Thoracic aorta (tissue), 2 donors: ENCODE measurements at regions not wholly inside any gene's neighbourhood (a gene's known extent, or its start where the extent isn't known, plus 50 kb on each side); places are given as distances from the start of the nearest gene placed in this dataset.

ENCODE experiments used
- ATAC-seq: fragments of 150-250 bp; one replicate; pipeline ENCODE4 v1.8.0; 2017; ENCODE audit warnings: low read depth; ENCODE audit not compliant: insufficient number of reproducible peaks, low FRiP score
- DNase-seq: peaks from one replicate; pipeline ENCODE4 v3.0.0-alpha.2; 2020; ENCODE audit warnings: low spot score
- H3K27ac ChIP-seq, 2 donors: fragments of 200-600 bp; sonication (generic); 1 replicate in 1 of 2; 2 replicates in 1 of 2; pipeline ENCODE4 v1.5.1; 2016; ENCODE audit warnings: mild to moderate bottlenecking in 2 of 2, moderate library complexity in 2 of 2
- H3K27me3 ChIP-seq: fragments of 200-600 bp; sonication (generic); replicated peaks from 2 replicates; pipeline ENCODE4 v1.6.0; 2016; ENCODE audit warnings: mild to moderate bottlenecking; ENCODE audit not compliant: insufficient read depth
- H3K36me3 ChIP-seq: fragments of 200-600 bp; sonication (generic); one replicate; pipeline ENCODE4 v1.5.1; 2016
- H3K4me1 ChIP-seq, 2 donors: fragments of 200-600 bp; sonication (generic); 1 replicate in 1 of 2; 2 replicates in 1 of 2; pipeline versions ENCODE4 v1.5.1 to v1.6.0; 2016; ENCODE audit warnings: low read depth in 2 of 2, mild to moderate bottlenecking in 1 of 2; ENCODE audit not compliant: control insufficient read depth in 1 of 2
- H3K4me3 ChIP-seq: fragments of 200-600 bp; sonication (generic); 2 replicates; pipeline ENCODE4 v1.5.1; 2016; ENCODE audit warnings: mild to moderate bottlenecking
- H3K9me3 ChIP-seq: fragments of 200-600 bp; sonication (generic); 2 replicates; pipeline ENCODE4 v1.5.1; 2016
- CTCF ChIP-seq: fragments of 200-600 bp; sonication (generic); IDR thresholded peaks from one replicate; pipeline ENCODE4 v1.5.1; 2019; ENCODE audit warnings: antibody characterized with exemption

GRCh38 chr2:147714582-147714981 lies 130.2 kb upstream of the ACVR2A start:
- Histone ChIP-seq H3K9me3 (no peaks in the 10 kb centered on the region), H3K36me3 (no peaks in the 10 kb centered on the region), H3K4me3 (no peak overlapping the region), H3K27me3 (no peaks in the 10 kb centered on the region), H3K4me1 (no peaks in the 10 kb centered on the region), H3K27ac (no peak overlapping the region)
- no peak for ATAC-seq
- no peak for TF ChIP-seq CTCF
- DNase-seq = no peak

DNA sequence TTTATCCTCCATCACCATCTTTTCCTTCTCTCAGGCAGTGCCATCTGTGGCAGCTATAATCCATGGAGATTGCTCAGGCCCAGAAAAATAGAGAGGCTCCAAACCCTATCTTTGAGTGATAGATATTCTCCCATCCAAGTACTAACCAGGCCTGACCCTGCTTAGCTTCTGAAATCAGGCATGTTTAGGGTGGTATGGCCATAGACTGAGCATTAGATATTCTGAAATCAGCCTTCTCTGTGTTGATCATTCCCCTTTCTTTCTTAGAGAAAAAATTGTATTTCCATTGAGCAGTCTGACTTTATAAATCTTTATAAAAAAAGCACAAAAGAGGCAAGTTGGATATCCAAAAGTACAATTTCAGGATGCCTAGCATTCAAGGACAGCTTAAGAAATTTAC lies 131.5 kb upstream of the ACVR2A start:
- H3K9me3 ChIP-seq = no peaks in the 10 kb centered on the region
- H3K4me3 ChIP-seq = no peak overlapping the region
- no peak overlapping the region for H3K27ac ChIP-seq
- no peaks in the 10 kb centered on the region for H3K4me1 ChIP-seq
- DNase-seq (no peak), ATAC-seq (no peak)
- no peaks in the 10 kb centered on the region for H3K36me3 ChIP-seq
- TF ChIP-seq CTCF = no peak
- no peaks in the 10 kb centered on the region for H3K27me3 ChIP-seq

DNA sequence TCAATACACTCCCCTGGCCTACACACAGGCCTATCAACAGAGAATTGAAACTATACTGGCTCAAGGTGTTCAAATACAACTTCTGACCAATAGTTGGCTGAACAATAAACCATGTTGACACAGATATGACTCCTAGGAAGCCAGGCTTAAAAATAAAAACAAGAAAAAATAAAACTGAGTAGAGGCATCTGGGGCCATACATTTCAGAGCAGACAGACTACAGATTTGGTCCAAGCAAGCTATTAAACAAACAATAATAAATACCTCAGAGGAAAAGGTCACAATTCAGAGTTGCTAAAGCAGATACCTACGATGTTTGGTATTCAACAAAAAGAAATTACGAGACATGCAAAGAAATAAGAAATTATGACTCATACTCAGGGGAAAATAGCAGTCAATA lies 132.8 kb upstream of the ACVR2A start:
- no peak overlapping the region for H3K27ac ChIP-seq
- no peak overlapping the region for H3K4me3 ChIP-seq
- H3K27me3 ChIP-seq = no peaks in the 10 kb centered on the region
- no peaks in the 10 kb centered on the region for H3K4me1 ChIP-seq
- DNase-seq = no peak
- no peaks in the 10 kb centered on the region for H3K36me3 ChIP-seq
- no peak for ATAC-seq
- no peak for TF ChIP-seq CTCF
- no peaks in the 10 kb centered on the region for H3K9me3 ChIP-seq

DNA sequence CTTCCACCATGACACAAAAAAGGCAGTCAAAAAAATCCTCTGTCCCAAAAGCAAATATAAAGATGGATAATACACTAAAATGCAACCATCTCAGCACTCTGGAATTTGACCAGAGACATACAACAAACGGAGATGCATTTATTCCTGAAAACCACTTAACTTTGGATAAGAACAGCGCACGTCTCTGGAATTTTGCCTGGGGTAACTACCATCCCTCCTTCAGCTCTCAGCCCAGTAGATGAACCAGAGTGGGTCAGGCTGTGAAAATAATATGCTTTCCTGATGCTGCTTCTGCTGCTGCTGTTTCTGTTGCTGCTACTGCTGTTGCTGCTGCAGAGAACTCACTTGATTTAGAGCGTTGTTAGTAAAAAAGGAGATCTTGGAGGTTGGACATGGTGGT lies 133.8 kb upstream of the ACVR2A start:
- DNase-seq (no peak), ATAC-seq (no peak)
- H3K4me1 ChIP-seq = no peaks in the 10 kb centered on the region
- H3K36me3 ChIP-seq = no peaks in the 10 kb centered on the region
- no peak overlapping the region for H3K27ac ChIP-seq
- H3K27me3 ChIP-seq = no peaks in the 10 kb centered on the region
- no peak overlapping the region for H3K4me3 ChIP-seq
- no peaks in the 10 kb centered on the region for H3K9me3 ChIP-seq
- TF ChIP-seq CTCF = no peak

- no peaks in the 10 kb centered on the region for H3K4me1 ChIP-seq
- H3K9me3 ChIP-seq = no peaks in the 10 kb centered on the region
- no peak for DNase-seq
- TF ChIP-seq CTCF = no peak
- no peaks in the 10 kb centered on the region for H3K36me3 ChIP-seq
- no peaks in the 10 kb centered on the region for H3K27me3 ChIP-seq
- no peak for ATAC-seq
- H3K4me3 ChIP-seq = no peak overlapping the region
- no peak overlapping the region for H3K27ac ChIP-seq
Measured at GRCh38 chr2:147709655-147710054, 135.2 kb upstream of the ACVR2A start.
